ENCODE measurements at regions not wholly inside any gene's neighbourhood (a gene's known extent, or its start where the extent isn't known, plus 50 kb on each side); places are given as distances from the start of the nearest gene placed in this dataset.

DNA sequence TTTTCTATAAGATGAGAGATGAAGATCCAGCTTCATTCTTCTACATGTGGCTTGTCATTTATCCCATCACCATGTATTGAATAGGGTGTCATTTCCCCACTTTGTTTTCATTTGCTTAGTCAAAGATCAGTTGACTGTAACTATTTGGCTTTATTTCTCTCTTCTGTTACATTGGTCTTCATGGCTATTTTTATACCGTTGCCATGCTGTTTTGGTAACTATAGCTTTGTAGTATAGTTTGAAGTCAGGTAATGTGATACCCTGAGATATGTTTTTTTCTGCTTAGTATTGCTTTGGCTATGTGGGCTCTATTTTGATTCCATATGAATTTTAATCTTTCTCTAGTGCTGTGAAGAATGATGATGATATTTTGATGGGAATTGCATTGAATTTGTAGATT, 514.3 kb downstream of the GBA3 start:
- no peak overlapping the region for H3K4me3 Mint-ChIP-seq
- peaks cover 5% of the 10 kb centered on the region for H3K27me3 Mint-ChIP-seq
- H3K4me1 Mint-ChIP-seq (ENCODE audit: low read depth) = no peaks in the 10 kb centered on the region
- no peak overlapping the region for H3K27ac Mint-ChIP-seq
- CTCF ChIA-PET = no interaction called here
- peaks cover 9% of the 10 kb centered on the region for H3K9me3 Mint-ChIP-seq
- POLR2A ChIA-PET = no interaction called here
- DNase-seq = no peak
- intact Hi-C loops (cut with micrococcal nuclease) = no loop called here
- H3K36me3 Mint-ChIP-seq = no peaks in the 10 kb centered on the region

GRCh38 chr4:23202712-23203247, 510.0 kb downstream of the GBA3 start:
- Mint-ChIP-seq H3K36me3 (no peaks in the 10 kb centered on the region), H3K4me3 (no peak overlapping the region), H3K27me3 (no peaks in the 10 kb centered on the region), H3K27ac (no peak overlapping the region), H3K4me1 (ENCODE audit: low read depth) (no peaks in the 10 kb centered on the region), H3K9me3 (peaks cover 6% of the 10 kb centered on the region)
- no peak for DNase-seq
- CTCF ChIA-PET = no interaction called here
- POLR2A ChIA-PET = no interaction called here
- intact Hi-C loops (cut with micrococcal nuclease) = no loop called here

GRCh38 chr4:23194751-23195150, 502.0 kb downstream of the GBA3 start:
- no peak overlapping the region for H3K27ac Mint-ChIP-seq
- CTCF ChIA-PET = interaction anchor here (0.9 kb wide), 1 partner anchor 13 kb away, joined by 3 read pairs; no protein-coding TSS in a partner anchor
- POLR2A ChIA-PET = no interaction called here
- H3K27me3 Mint-ChIP-seq = no peaks in the 10 kb centered on the region
- intact Hi-C loops (cut with micrococcal nuclease) = no loop called here
- H3K4me3 Mint-ChIP-seq = no peak overlapping the region
- H3K9me3 Mint-ChIP-seq = no peaks in the 10 kb centered on the region
- no peaks in the 10 kb centered on the region for H3K36me3 Mint-ChIP-seq
- DNase-seq = no peak
- H3K4me1 Mint-ChIP-seq (ENCODE audit: low read depth) = no peaks in the 10 kb centered on the region

DNA sequence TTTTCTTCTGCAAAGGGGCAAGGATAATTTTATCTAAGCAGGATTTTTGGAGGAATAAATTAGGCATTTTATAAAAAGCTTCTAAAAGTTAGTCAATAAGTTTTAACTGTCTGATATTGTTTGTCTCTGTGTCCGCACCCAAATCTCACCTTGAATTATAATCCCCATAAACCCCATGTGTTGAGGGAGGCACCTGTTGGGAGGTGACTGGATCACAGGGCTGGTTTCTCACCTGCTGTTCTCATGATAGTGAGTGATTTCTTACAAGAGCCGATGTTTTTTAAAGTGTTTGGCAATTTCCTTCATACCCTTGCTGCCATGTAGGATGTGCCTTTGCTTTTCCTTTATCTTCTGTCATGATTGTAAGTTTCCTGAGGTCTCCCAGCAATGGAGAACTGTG, 481.4 kb downstream of the GBA3 start:
- intact Hi-C loops (cut with micrococcal nuclease) = no loop called here
- H3K4me3 Mint-ChIP-seq = no peak overlapping the region

DNA sequence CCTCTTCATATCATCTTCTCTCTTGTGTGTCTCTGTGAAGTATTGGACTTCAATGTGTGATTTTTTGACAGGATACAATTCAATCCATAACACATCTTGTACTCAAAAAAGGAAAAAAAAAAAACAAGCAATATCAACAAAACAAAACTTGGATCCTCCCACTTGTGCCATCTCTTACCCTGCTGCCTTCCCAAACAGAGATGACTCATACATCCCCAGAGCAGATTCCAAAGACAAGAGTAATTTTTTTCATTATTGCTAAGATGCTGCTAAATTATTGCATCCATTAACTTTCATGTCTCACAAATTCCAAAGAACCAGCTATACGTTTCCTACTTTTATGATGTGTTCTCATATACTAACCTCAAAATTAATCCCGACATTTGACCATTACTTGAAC, 479.2 kb downstream of the GBA3 start:
- ChIA-PET POLR2A (no interaction called here), CTCF (no interaction called here)
- Mint-ChIP-seq H3K4me1 (ENCODE audit: low read depth) (no peaks in the 10 kb centered on the region), H3K27ac (no peak overlapping the region), H3K4me3 (no peak overlapping the region), H3K9me3 (peaks cover 4% of the 10 kb centered on the region), H3K36me3 (no peaks in the 10 kb centered on the region), H3K27me3 (peaks cover 2% of the 10 kb centered on the region)
- DNase-seq = no peak
- intact Hi-C loops (cut with micrococcal nuclease) = no loop called here

More for the DNA sequence above, 481.4 kb downstream of the GBA3 start:
- Mint-ChIP-seq H3K27ac (no peak overlapping the region), H3K27me3 (peaks cover 6% of the 10 kb centered on the region), H3K36me3 (no peaks in the 10 kb centered on the region), H3K9me3 (peaks cover 6% of the 10 kb centered on the region), H3K4me1 (ENCODE audit: low read depth) (no peaks in the 10 kb centered on the region)
- ChIA-PET CTCF (no interaction called here), POLR2A (no interaction called here)
- DNase-seq = no peak

GRCh38 chr4:23169608-23170311, 477.0 kb downstream of the GBA3 start:
- ChIA-PET CTCF (no interaction called here), POLR2A (no interaction called here)
- H3K36me3 Mint-ChIP-seq = no peaks in the 10 kb centered on the region
- intact Hi-C loops (cut with micrococcal nuclease) = no loop called here
- H3K4me3 Mint-ChIP-seq = no peak overlapping the region
- no peaks in the 10 kb centered on the region for H3K4me1 Mint-ChIP-seq (ENCODE audit: low read depth)
- H3K27ac Mint-ChIP-seq = no peak overlapping the region
- peaks cover 2% of the 10 kb centered on the region for H3K9me3 Mint-ChIP-seq
- H3K27me3 Mint-ChIP-seq = no peaks in the 10 kb centered on the region
- DNase-seq = no peak

- no peak for DNase-seq
- H3K9me3 Mint-ChIP-seq = peaks cover 2% of the 10 kb centered on the region
- ChIA-PET CTCF (no interaction called here), POLR2A (no interaction called here)
- H3K36me3 Mint-ChIP-seq = no peaks in the 10 kb centered on the region
- no peaks in the 10 kb centered on the region for H3K27me3 Mint-ChIP-seq
- no peaks in the 10 kb centered on the region for H3K4me1 Mint-ChIP-seq (ENCODE audit: low read depth)
- H3K4me3 Mint-ChIP-seq = no peak overlapping the region
- intact Hi-C loops (cut with micrococcal nuclease) = no loop called here
- no peak overlapping the region for H3K27ac Mint-ChIP-seq
Measured at GRCh38 chr4:23166919-23167318, 474.2 kb downstream of the GBA3 start.

GRCh38 chr4:23166407-23166806, 473.7 kb downstream of the GBA3 start:
- Mint-ChIP-seq H3K36me3 (no peaks in the 10 kb centered on the region), H3K27me3 (no peaks in the 10 kb centered on the region), H3K4me1 (ENCODE audit: low read depth) (no peaks in the 10 kb centered on the region), H3K4me3 (no peak overlapping the region), H3K27ac (no peak overlapping the region), H3K9me3 (no peaks in the 10 kb centered on the region)
- POLR2A ChIA-PET = no interaction called here
- intact Hi-C loops (cut with micrococcal nuclease) = no loop called here
- CTCF ChIA-PET = no interaction called here
- DNase-seq = no peak

- H3K9me3 Mint-ChIP-seq = no peaks in the 10 kb centered on the region
- no peaks in the 10 kb centered on the region for H3K27me3 Mint-ChIP-seq
- POLR2A ChIA-PET = no interaction called here
- H3K4me1 Mint-ChIP-seq (ENCODE audit: low read depth) = no peaks in the 10 kb centered on the region
- DNase-seq = no peak
- H3K27ac Mint-ChIP-seq = no peak overlapping the region
- CTCF ChIA-PET = no interaction called here
- no peak overlapping the region for H3K4me3 Mint-ChIP-seq
- no peaks in the 10 kb centered on the region for H3K36me3 Mint-ChIP-seq
- intact Hi-C loops (cut with micrococcal nuclease) = no loop called here
Measured at GRCh38 chr4:23165669-23166068, 472.9 kb downstream of the GBA3 start.

GRCh38 chr4:23163647-23164436, 471.1 kb downstream of the GBA3 start:
- no peaks in the 10 kb centered on the region for H3K4me1 Mint-ChIP-seq (ENCODE audit: low read depth)
- ChIA-PET CTCF (no interaction called here), POLR2A (no interaction called here)

DNA sequence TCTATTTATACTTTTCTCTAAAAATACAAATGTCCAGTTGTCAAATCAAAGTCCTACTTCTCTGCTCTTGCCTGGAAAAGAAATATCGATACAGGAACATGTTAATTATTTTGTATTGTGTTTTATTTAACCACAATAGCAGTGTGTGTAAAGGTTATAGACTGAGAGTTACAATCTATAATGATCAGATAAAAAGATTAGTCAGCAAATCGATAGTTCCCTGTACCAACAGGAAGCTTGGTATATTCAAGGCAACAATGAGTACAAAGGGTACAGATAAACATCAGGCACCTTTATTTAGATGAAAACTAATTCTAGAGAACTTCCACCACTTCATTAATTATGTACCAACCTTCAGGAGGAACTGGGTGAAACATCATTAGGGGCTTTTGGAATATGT, 469.5 kb downstream of the GBA3 start:
- H3K27ac Mint-ChIP-seq = no peak overlapping the region
- ChIA-PET CTCF (no interaction called here), POLR2A (no interaction called here)
- DNase-seq = no peak
- intact Hi-C loops (cut with micrococcal nuclease) = no loop called here
- no peak overlapping the region for H3K4me3 Mint-ChIP-seq
- H3K36me3 Mint-ChIP-seq = no peaks in the 10 kb centered on the region
- H3K4me1 Mint-ChIP-seq (ENCODE audit: low read depth) = no peaks in the 10 kb centered on the region
- no peaks in the 10 kb centered on the region for H3K9me3 Mint-ChIP-seq
- peaks cover 2% of the 10 kb centered on the region for H3K27me3 Mint-ChIP-seq

More at GRCh38 chr4:23163647-23164436, 471.1 kb downstream of the GBA3 start:
- Mint-ChIP-seq H3K9me3 (no peaks in the 10 kb centered on the region), H3K36me3 (no peaks in the 10 kb centered on the region), H3K27ac (no peak overlapping the region), H3K27me3 (no peaks in the 10 kb centered on the region), H3K4me3 (no peak overlapping the region)
- DNase-seq = no peak
- intact Hi-C loops (cut with micrococcal nuclease) = no loop called here

DNA sequence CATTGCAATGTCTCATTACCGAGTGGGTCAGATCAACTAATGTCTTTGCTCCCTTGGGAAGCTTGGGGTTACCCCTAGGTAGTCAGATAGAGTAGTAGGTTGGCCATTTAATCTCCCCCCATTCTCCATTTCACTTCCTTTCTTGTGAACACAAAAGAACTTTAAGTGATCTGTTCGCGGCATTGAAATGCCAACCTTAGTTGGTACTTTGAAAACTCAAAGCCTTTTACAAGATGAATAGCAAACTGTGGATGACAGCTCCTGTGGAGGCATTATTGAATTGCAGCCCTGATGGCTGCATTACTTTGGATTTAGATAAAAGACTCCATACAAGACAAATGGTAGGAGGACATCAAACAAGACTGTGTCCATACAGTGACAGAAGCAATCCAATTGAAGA, 469.1 kb downstream of the GBA3 start:
- Mint-ChIP-seq H3K4me3 (no peak overlapping the region), H3K4me1 (ENCODE audit: low read depth) (no peaks in the 10 kb centered on the region), H3K27me3 (peaks cover 2% of the 10 kb centered on the region), H3K9me3 (no peaks in the 10 kb centered on the region), H3K36me3 (no peaks in the 10 kb centered on the region), H3K27ac (no peak overlapping the region)
- ChIA-PET CTCF (no interaction called here), POLR2A (no interaction called here)
- intact Hi-C loops (cut with micrococcal nuclease) = no loop called here
- DNase-seq = no peak

DNA sequence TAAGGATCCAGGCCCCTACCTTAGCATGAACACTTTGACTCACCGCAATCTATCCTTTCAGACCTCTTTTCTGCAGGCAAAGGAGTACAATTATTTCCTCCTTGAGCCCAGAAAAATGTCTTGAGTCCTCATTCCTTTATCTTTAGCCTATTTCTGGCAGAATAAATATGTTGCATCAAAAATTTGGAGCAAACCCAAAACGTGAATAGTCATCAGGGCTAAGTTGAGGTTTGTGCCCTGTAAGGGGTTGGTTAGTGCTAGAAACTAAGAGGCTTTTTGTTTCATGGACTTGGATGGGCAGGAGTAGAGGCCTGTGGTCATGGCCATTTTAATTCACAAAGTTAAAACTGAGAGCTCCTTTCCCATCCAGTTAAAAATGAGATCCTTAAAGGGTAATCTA, 460.3 kb downstream of the GBA3 start:
- no peaks in the 10 kb centered on the region for H3K27me3 Mint-ChIP-seq
- intact Hi-C loops (cut with micrococcal nuclease) = no loop called here
- H3K27ac Mint-ChIP-seq = no peak overlapping the region
- H3K4me1 Mint-ChIP-seq (ENCODE audit: low read depth) = no peaks in the 10 kb centered on the region
- CTCF ChIA-PET = no interaction called here
- H3K4me3 Mint-ChIP-seq = no peak overlapping the region
- H3K9me3 Mint-ChIP-seq = no peaks in the 10 kb centered on the region
- no peak for DNase-seq
- H3K36me3 Mint-ChIP-seq = no peaks in the 10 kb centered on the region
- POLR2A ChIA-PET = no interaction called here
